CD14-positive monocyte (primary cell): ENCODE measurements at regions not wholly inside any gene's neighbourhood (a gene's known extent, or its start where the extent isn't known, plus 50 kb on each side); places are given as distances from the start of the nearest gene placed in this dataset.

Experiments
- DNase-seq, 3 donors: peaks; one replicate each; pipeline ENCODE4 v3.0.0-alpha.2; 2011 to 2022
- H2AFZ ChIP-seq: 2 replicates; pipeline ENCODE4 v1.6.0; 2012; ENCODE audit warnings: mild to moderate bottlenecking, low read depth, low read length, inconsistent platforms; ENCODE audit not compliant: insufficient read depth, poor library complexity, severe bottlenecking
- H3K27ac ChIP-seq, 2 donors: 1 replicate in 1 of 2; 2 replicates in 1 of 2; pipeline ENCODE4 v1.5.1; 2012 to 2013; ENCODE audit warnings: low read length in 2 of 2, control low read depth in 1 of 2, inconsistent platforms in 1 of 2, low read depth in 1 of 2, mild to moderate bottlenecking in 1 of 2
- H3K27me3 ChIP-seq, 2 donors: one replicate each; pipeline versions ENCODE4 v1.6.0 to v1.6.1; 2011 to 2013; ENCODE audit warnings: low read length in 2 of 2; ENCODE audit not compliant: control insufficient read depth in 2 of 2, insufficient read depth in 2 of 2
- H3K36me3 ChIP-seq, 2 donors: replicated peaks in 1 of 2; 1 replicate in 1 of 2; 2 replicates in 1 of 2; pipeline versions ENCODE4 v1.5.1 to v1.6.1; 2012 to 2013; ENCODE audit warnings: low read length in 2 of 2, control low read depth in 1 of 2, inconsistent platforms in 1 of 2, mild to moderate bottlenecking in 1 of 2; ENCODE audit not compliant: insufficient read depth in 2 of 2, control insufficient read depth in 1 of 2
- H3K4me1 ChIP-seq, 2 donors: 1 replicate in 1 of 2; 2 replicates in 1 of 2; pipeline versions ENCODE4 v1.5.1 to v1.6.1; 2012 to 2013; ENCODE audit warnings: low read length in 2 of 2, control low read depth in 1 of 2, inconsistent platforms in 1 of 2, mild to moderate bottlenecking in 1 of 2, moderate library complexity in 1 of 2; ENCODE audit not compliant: insufficient read depth in 2 of 2, control insufficient read depth in 1 of 2
- H3K4me2 ChIP-seq: replicated peaks from 2 replicates; pipeline ENCODE3; 2012; ENCODE audit warnings: low read length, moderate library complexity, mild to moderate bottlenecking; ENCODE audit not compliant: poor library complexity, severe bottlenecking; ENCODE audit errors: extremely low read depth
- H3K4me3 ChIP-seq, 3 experiments: fragments of 200-600 bp in 1 of 3; sonication (generic) in 1 of 3; replicated peaks in 1 of 3; 1 replicate in 2 of 3; 2 replicates in 1 of 3; pipeline ENCODE4 v1.5.1; 2011 to 2013; ENCODE audit warnings: low read length in 3 of 3, mild to moderate bottlenecking in 3 of 3, control low read depth in 2 of 3, low read depth in 2 of 3, inconsistent platforms in 1 of 3, moderate library complexity in 1 of 3
- H3K79me2 ChIP-seq: 2 replicates; pipeline ENCODE4 v1.6.0; 2012; ENCODE audit warnings: mild to moderate bottlenecking, control low read depth, inconsistent platforms, low read length, moderate library complexity; ENCODE audit not compliant: insufficient read depth
- H3K9ac ChIP-seq: 2 replicates; pipeline ENCODE4 v1.6.0; 2017; ENCODE audit warnings: low read length, mild to moderate bottlenecking; ENCODE audit not compliant: insufficient read depth, poor library complexity, severe bottlenecking
- H3K9me3 ChIP-seq, 2 donors: replicated peaks in 1 of 2; 1 replicate in 1 of 2; 2 replicates in 1 of 2; pipeline versions ENCODE4 v1.5.1 to v1.6.1; 2012 to 2013; ENCODE audit warnings: low read length in 2 of 2, control low read depth in 1 of 2; ENCODE audit not compliant: control insufficient read depth in 1 of 2, insufficient read depth in 1 of 2
- H4K20me1 ChIP-seq: 2 replicates; pipeline ENCODE4 v1.6.0; 2012; ENCODE audit warnings: mild to moderate bottlenecking, low read length, control low read depth, moderate library complexity; ENCODE audit not compliant: insufficient read depth
- H3K27ac Mint-ChIP-seq, 7 donors: one replicate each; pipeline ENCODE4 v1.8.0; 2020; ENCODE audit warnings: mild to moderate bottlenecking in 7 of 7, mixed read lengths in 7 of 7, moderate library complexity in 6 of 7, inconsistent platforms in 2 of 7
- H3K27me3 Mint-ChIP-seq, 3 donors: one replicate each; pipeline ENCODE4 v1.8.0; 2021 to 2022; ENCODE audit warnings: low read depth in 3 of 3, mild to moderate bottlenecking in 3 of 3, mixed read lengths in 3 of 3, moderate library complexity in 3 of 3, inconsistent platforms in 1 of 3
- H3K36me3 Mint-ChIP-seq, 2 donors: one replicate each; pipeline ENCODE4 v1.8.0; 2020; ENCODE audit warnings: mixed read lengths in 2 of 2, inconsistent platforms in 1 of 2, mild to moderate bottlenecking in 1 of 2
- H3K4me1 Mint-ChIP-seq: one replicate; pipeline ENCODE4 v1.8.0; 2020; ENCODE audit warnings: mild to moderate bottlenecking, mixed read lengths
- H3K4me3 Mint-ChIP-seq, 2 donors: one replicate each; pipeline ENCODE4 v1.8.0; 2020; ENCODE audit warnings: mild to moderate bottlenecking in 2 of 2, mixed read lengths in 2 of 2, moderate library complexity in 1 of 2
- H3K9me3 Mint-ChIP-seq, 7 donors: one replicate each; pipeline ENCODE4 v1.8.0; 2020 to 2022; ENCODE audit warnings: mixed read lengths in 7 of 7, mild to moderate bottlenecking in 6 of 7, moderate library complexity in 6 of 7, inconsistent platforms in 2 of 7
- CTCF ChIP-seq: fragments of 200-600 bp; IDR thresholded peaks from one replicate; pipeline ENCODE4 v1.8.0; 2022; ENCODE audit warnings: antibody characterized with exemption, mild to moderate bottlenecking
- WGBS: methylation state at CpG from one replicate; pipeline ENCODE4 v1.1.5; 2013; ENCODE audit warnings: missing lambda C conversion rate; ENCODE audit not compliant: insufficient coverage; 5-methylcytosine and 5-hydroxymethylcytosine counted together
- intact Hi-C, 2 donors: fragments of 100-400 bp; cut with micrococcal nuclease; formaldehyde crosslinking; loops; one replicate each; pipeline versions ENCODE4 v1.15.0 to v1.15.1; 2023

DNA sequence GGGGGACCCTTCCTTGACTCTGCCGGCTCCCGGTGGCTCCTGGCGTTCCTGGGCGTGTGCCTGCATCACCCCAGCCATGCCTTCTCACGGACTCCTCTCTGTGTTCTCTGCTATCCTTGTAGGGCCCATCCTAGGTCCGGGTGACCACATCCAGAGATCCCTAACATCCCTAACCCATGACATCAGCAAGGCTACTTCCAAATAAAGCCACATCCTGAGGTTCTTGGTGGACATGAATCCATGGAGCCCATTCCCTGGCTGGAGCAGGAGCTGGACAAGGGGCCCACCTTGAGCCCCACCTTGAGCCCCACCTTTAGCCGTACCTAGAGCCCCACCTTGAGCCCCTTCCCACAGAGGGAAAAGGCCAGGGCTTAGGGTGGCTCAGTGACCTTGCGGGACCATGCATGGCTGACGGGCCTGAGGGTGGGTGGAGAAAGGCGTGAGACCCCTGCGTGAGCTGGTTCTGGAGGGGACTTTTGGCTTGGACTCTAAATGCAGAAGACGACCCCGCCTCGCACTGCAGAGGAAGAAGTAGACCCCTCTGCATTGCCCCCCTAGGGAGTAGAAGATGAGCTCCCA lies 58.5 kb upstream of the INPP5A start:
- Mint-ChIP-seq H3K27me3 (peaks cover 8 to 18% (median 13%) of the 10 kb centered on the region in 3 donors), H3K27ac (no peak overlapping the region), H3K36me3 (no peaks in the 10 kb centered on the region), H3K4me1 (no peaks in the 10 kb centered on the region), H3K9me3 (no peaks in the 10 kb centered on the region), H3K4me3 (no peak overlapping the region)
- Histone ChIP-seq H3K27ac (no peak overlapping the region), H2AFZ (no peak overlapping the region), H3K9ac (no peak overlapping the region), H3K4me3 (no peak overlapping the region), H4K20me1 (no peaks in the 10 kb centered on the region), H3K36me3 (no peaks in the 10 kb centered on the region), H3K4me1 (no peaks in the 10 kb centered on the region), H3K4me2 (no peak overlapping the region), H3K79me2 (no peaks in the 10 kb centered on the region), H3K27me3 (peaks cover 0 to 2% of the 10 kb centered on the region in 2 donors), H3K9me3 (no peaks in the 10 kb centered on the region)
- intact Hi-C loops, result no loop called here
- WGBS, result 98% methylated on average over 9 of the region's 14 CpGs
- no peak for TF ChIP-seq CTCF
- DNase-seq, result no peak

DNA sequence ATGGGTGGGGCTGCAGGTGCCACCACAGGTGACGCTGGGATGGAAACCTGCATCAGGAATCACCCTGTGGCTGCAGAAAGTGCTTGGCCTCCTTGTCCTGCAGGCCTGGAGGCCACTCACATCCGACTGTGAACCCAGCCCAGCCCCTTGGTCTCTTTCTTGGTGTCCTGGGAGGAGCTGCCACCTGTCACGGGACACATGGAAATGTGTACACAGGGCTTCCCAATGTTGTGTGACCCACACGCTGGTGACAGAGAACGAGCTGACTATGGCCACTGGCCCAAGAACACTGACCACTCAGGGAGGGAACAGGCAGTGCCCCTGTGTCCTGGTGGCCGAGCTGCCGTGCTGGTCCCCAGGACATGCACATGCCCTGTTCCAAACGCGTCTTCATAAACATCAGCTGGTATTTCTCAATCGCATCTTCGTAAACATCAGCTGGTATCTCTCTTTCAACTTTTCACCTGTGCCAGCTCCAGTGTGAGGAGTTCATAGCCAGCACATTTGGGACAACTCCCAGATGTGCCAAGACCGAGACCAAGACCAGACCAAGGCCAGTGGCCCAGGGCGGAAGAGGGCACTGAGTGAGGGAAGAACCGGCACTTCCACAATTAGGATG lies 57.9 kb upstream of the INPP5A start:
- no peak for TF ChIP-seq CTCF
- Histone ChIP-seq H4K20me1 (no peaks in the 10 kb centered on the region), H3K9ac (no peak overlapping the region), H3K36me3 (no peaks in the 10 kb centered on the region), H3K27me3 (peaks cover 0 to 2% of the 10 kb centered on the region in 2 donors), H3K4me2 (no peak overlapping the region), H3K4me1 (no peaks in the 10 kb centered on the region), H3K79me2 (no peaks in the 10 kb centered on the region), H3K27ac (no peak overlapping the region), H3K9me3 (no peaks in the 10 kb centered on the region), H3K4me3 (no peak overlapping the region), H2AFZ (no peak overlapping the region)
- no peaks in the 10 kb centered on the region for H3K36me3 Mint-ChIP-seq
- WGBS, result 92% methylated on average over 11 of the region's 14 CpGs
- H3K27ac Mint-ChIP-seq, result no peak overlapping the region
- no peak overlapping the region for H3K4me3 Mint-ChIP-seq
- peaks cover 8 to 18% (median 13%) of the 10 kb centered on the region in 3 donors for H3K27me3 Mint-ChIP-seq
- no peaks in the 10 kb centered on the region for H3K9me3 Mint-ChIP-seq
- H3K4me1 Mint-ChIP-seq, result no peaks in the 10 kb centered on the region
- DNase-seq, result no peak
- intact Hi-C loops, result no loop called here
